IPS-20b (cell line): ENCODE measurements at regions not wholly inside any gene's neighbourhood (a gene's known extent, or its start where the extent isn't known, plus 50 kb on each side); places are given as distances from the start of the nearest gene placed in this dataset.

Experiments
- H3K27ac ChIP-seq: one replicate; pipeline ENCODE4 v1.5.1; 2013; ENCODE audit warnings: low read length
- H3K27me3 ChIP-seq: 2 replicates; pipeline ENCODE4 v1.6.1; 2013; ENCODE audit warnings: mild to moderate bottlenecking, low read length, inconsistent platforms; ENCODE audit not compliant: insufficient read depth
- H3K36me3 ChIP-seq: 2 replicates; pipeline ENCODE4 v1.6.1; 2013; ENCODE audit warnings: low read depth, mild to moderate bottlenecking, inconsistent platforms, low read length, moderate library complexity; ENCODE audit not compliant: insufficient read depth
- H3K4me1 ChIP-seq: 2 replicates; pipeline ENCODE4 v1.6.1; 2013; ENCODE audit warnings: mild to moderate bottlenecking, control low read depth, inconsistent platforms, low read length, moderate library complexity; ENCODE audit not compliant: insufficient read depth
- H3K4me3 ChIP-seq: 2 replicates; pipeline ENCODE4 v1.5.1; 2013; ENCODE audit warnings: mild to moderate bottlenecking, low read length, inconsistent platforms
- H3K9ac ChIP-seq: 2 replicates; pipeline ENCODE4 v1.6.1; 2013; ENCODE audit warnings: low read depth, mild to moderate bottlenecking, inconsistent platforms, low read length, moderate library complexity
- H3K9me3 ChIP-seq: 2 replicates; pipeline ENCODE4 v1.6.1; 2013; ENCODE audit warnings: mild to moderate bottlenecking, low read depth, low read length, inconsistent platforms; ENCODE audit not compliant: insufficient read depth

DNA sequence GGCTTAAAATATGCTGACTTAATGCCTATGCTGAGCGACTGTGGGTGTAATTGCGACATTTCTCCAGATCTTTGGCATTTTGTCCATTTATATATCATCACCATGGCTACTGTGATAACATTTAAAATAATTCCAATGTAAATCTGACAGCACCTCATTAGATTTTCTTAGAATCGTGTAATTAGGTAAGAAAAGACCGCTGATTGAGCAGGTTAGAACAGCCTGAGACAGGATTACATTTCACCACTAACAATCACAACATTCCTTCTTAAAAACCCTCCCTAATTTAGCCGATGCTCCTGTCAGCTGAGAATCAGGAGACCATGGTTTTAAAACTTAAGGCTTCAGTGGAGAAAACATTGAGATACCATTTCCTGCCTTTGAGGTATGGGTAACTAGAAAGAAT lies 455.3 kb upstream of the PDZRN3 start:
- H3K4me3 ChIP-seq = no peak overlapping the region
- H3K27me3 ChIP-seq = no peaks in the 10 kb centered on the region
- H3K36me3 ChIP-seq = no peaks in the 10 kb centered on the region
- no peaks in the 10 kb centered on the region for H3K9me3 ChIP-seq
- H3K27ac ChIP-seq = no peak overlapping the region
- peaks cover 5% of the 10 kb centered on the region; the same call in 1 of the 2 replicates for H3K4me1 ChIP-seq
- H3K9ac ChIP-seq = no peak overlapping the region

DNA sequence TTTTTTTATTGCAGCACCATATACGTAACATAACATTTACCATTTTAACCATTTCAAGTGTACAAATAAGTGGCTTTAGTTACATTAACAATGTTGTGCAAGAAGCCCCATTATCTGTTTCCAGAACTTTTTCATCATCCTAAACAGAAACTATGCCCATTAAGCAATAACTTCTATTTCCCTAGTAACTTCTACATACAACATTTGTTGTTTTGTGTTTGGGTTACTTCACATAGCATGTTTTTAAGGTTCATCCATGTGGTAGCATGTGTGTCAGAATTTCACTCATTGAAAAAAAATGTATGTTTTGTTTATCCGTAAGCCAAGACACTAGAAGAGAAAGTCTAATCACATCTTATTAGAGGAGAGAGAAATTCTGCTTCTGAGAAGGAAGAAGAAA lies 450.5 kb upstream of the PDZRN3 start:
- Histone ChIP-seq H3K9ac (no peak overlapping the region), H3K9me3 (no peaks in the 10 kb centered on the region), H3K4me3 (no peak overlapping the region), H3K27ac (no peak overlapping the region), H3K4me1 (no peaks in the 10 kb centered on the region), H3K27me3 (no peaks in the 10 kb centered on the region), H3K36me3 (no peaks in the 10 kb centered on the region)

DNA sequence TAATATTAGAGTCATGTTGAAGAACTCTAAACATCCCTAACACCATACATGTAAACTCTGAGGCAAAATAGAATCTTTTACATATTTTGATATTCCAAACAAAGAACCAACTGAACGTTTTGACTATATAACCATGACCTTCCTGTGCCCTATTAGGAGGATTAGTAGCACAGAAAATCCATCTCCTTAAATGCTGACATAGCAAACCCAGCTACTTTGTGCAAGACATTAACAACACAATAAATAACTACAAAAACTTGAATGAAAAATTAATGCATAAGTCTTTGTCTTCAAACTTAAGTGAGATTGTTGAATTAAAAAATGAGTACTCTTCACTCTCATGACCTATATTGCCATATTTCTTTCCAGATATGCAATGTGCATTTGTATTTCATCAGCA lies 450.0 kb upstream of the PDZRN3 start:
- Histone ChIP-seq H3K36me3 (no peaks in the 10 kb centered on the region), H3K9ac (no peak overlapping the region), H3K4me3 (no peak overlapping the region), H3K27ac (no peak overlapping the region), H3K4me1 (no peaks in the 10 kb centered on the region), H3K27me3 (no peaks in the 10 kb centered on the region), H3K9me3 (no peaks in the 10 kb centered on the region)

DNA sequence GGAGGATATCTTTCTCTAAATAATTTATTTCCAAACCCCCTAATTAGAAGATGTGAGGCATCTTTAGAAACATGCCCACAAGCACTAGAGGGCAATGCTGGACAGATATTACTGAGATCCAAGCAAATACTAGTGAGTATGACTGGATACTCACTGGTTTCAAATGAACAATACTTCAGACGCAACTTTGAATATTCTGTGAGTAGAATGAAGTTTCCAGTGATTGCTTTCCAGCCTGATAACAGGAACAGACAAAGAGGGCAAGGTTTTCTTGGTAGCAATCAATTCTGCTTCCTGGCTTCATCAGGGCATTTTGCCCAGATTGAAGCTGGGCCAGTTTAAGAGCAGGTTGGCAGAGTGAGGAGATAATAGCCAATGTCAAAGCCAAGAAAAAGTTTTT lies 442.6 kb upstream of the PDZRN3 start:
- Histone ChIP-seq H3K27me3 (no peaks in the 10 kb centered on the region), H3K4me1 (peaks cover 9% of the 10 kb centered on the region; the same call in 1 of the 2 replicates), H3K36me3 (no peaks in the 10 kb centered on the region), H3K4me3 (no peak overlapping the region), H3K27ac (no peak overlapping the region), H3K9me3 (no peaks in the 10 kb centered on the region), H3K9ac (no peak overlapping the region)

DNA sequence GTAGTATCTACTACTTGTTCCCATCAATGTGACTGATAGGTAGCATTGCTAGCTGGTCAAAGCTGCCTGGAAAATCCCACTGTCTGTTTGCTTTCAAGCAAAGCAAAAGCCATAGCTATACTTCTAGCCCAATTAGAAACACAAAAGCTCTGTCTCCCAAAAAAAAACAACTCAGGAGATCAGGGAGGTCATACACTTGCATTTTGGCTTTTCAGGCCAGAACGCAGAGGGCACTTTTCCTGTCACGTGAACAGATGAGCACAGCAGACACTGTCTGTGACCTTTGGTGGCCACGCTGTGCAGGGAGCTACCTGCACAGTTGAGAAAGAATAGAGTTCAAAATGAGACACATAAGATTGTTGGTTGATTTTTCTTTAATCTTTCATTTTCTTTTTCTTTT lies 441.7 kb upstream of the PDZRN3 start:
- Histone ChIP-seq H3K27me3 (no peaks in the 10 kb centered on the region), H3K4me3 (no peak overlapping the region), H3K36me3 (no peaks in the 10 kb centered on the region), H3K4me1 (peaks cover 9% of the 10 kb centered on the region; the same call in 1 of the 2 replicates), H3K27ac (no peak overlapping the region), H3K9me3 (no peaks in the 10 kb centered on the region), H3K9ac (no peak overlapping the region)

DNA sequence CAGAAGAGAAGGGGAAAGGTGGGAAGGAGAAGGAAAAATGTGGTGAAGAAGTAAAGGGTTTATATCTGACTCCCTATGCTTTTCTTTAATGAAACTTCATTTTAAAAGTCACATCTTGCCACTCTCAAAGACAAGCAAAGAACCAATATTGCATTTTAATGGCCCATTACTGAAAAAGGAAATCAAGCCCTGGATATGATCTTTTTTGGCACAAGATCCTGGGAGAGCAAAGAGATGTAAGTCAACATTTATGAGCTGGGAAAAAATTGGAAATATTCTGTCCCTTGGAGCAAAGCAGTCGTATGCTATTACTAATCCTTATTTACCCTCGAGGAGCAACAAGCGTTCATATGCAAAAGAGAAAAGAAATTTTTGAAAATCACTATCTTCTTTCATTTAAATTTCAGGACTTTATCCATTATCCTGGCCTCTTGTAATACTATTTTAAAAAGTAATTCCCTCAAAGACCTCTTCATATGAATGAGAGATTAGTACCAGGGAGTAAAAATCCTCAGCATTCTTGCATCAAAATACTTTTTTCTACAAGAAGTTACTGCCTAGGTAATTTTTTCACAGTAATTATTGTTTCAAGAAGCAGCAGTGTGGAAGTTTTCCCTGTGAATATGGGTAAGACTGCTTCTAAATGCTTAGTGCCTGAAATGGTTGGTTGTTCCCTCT lies 435.3 kb upstream of the PDZRN3 start:
- Histone ChIP-seq H3K4me3 (no peak overlapping the region), H3K4me1 (peaks cover 28% of the 10 kb centered on the region; the same call in 1 of the 2 replicates), H3K9me3 (no peaks in the 10 kb centered on the region), H3K27ac (no peak overlapping the region), H3K27me3 (no peaks in the 10 kb centered on the region), H3K9ac (no peak overlapping the region), H3K36me3 (no peaks in the 10 kb centered on the region)

DNA sequence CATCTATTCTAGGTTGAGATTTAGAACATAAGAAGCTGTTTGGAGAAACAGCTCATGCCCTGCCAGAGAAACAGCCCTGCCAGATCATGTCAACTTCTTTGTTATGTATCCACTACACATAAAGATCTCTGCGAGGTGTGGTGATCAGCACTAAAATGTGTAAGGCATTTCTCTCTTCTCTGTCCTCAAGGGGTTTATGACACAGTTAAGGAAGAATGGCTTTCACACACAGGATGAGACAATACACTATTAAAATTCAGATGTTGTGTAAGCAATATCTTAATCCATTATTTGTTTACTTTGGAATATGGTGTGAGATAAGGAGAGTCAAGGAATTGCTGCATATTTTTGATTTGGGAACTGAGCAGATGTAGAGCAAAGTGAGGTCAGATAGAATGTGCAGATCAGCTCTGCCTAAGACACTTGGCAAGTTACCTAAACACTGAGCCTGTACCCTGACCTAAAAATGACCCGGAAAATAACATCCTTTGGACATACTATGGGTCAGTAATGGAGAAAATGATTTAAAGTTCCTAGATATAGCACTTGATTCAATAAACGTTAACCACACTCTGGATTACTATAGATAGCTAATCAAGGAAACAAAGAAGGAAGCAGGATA lies 434.7 kb upstream of the PDZRN3 start:
- no peak overlapping the region for H3K9ac ChIP-seq
- H3K36me3 ChIP-seq = no peaks in the 10 kb centered on the region
- no peaks in the 10 kb centered on the region for H3K27me3 ChIP-seq
- H3K4me3 ChIP-seq = no peak overlapping the region
- H3K9me3 ChIP-seq = no peaks in the 10 kb centered on the region
- H3K27ac ChIP-seq = no peak overlapping the region
- peaks cover 28% of the 10 kb centered on the region; the same call in 1 of the 2 replicates for H3K4me1 ChIP-seq

DNA sequence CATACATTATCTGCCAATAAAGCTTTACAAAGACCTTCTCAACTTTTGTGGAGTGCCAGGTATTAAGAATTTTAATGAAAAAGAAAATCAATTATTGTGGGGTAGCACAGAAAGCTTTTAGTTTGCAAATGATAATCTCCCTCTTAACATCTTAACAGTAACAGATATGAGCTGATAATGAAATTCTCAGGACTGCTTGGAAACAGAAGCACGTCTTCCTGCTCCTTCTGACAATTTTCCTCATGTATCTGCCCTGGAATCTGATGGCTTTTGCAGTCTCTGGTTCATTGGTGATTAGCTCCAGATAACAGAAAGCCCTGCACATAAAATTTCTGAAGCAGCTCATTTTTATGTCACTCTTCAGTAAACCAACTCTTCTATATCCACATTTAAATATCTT lies 432.4 kb upstream of the PDZRN3 start:
- Histone ChIP-seq H3K9me3 (no peaks in the 10 kb centered on the region), H3K36me3 (no peaks in the 10 kb centered on the region), H3K27me3 (no peaks in the 10 kb centered on the region), H3K4me3 (no peak overlapping the region), H3K4me1 (peaks cover 28% of the 10 kb centered on the region; the same call in 1 of the 2 replicates), H3K9ac (no peak overlapping the region), H3K27ac (no peak overlapping the region)

DNA sequence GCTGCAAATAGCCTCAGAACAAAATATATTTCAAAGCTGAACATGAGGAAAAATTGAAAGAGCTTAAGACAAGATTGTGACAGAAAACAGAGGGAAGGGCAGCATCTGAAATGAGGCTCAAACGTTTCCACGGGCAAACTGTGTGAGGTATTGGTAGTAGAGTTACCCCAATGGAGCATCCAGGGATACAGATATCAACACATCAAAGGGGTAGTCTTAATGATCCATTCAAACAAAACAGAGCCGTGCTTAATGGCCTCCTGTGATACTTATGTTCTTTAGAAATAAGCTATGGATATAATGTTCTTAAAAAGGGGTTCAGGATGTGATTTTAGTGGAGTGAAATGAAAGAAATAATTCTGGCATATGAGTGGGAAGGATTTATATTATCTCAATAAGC lies 430.3 kb upstream of the PDZRN3 start:
- no peak overlapping the region for H3K4me3 ChIP-seq
- H3K27ac ChIP-seq = no peak overlapping the region
- peaks cover 21% of the 10 kb centered on the region; the same call in 1 of the 2 replicates for H3K4me1 ChIP-seq
- H3K27me3 ChIP-seq = no peaks in the 10 kb centered on the region
- no peak overlapping the region for H3K9ac ChIP-seq
- H3K36me3 ChIP-seq = no peaks in the 10 kb centered on the region
- H3K9me3 ChIP-seq = no peaks in the 10 kb centered on the region

DNA sequence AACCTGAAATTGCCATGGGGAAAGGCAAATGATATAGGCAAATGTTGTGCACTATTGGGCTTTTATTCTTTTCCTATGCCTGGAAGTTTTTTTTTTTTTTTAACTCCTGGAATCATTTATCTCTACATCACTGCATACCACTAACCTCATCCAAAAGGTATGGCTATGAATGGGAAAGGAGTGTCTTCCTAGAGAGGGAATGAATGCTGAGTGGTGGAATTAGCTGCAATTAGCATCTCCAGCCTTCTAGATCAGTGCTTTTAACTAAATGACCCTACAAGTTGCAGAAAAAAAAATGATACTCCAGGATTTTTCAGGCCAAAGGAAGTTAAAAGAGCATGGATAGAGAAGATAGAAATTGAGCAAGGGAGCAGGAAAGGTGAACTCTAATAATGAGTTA lies 429.8 kb upstream of the PDZRN3 start:
- Histone ChIP-seq H3K4me1 (peaks cover 16% of the 10 kb centered on the region; the same call in 1 of the 2 replicates), H3K9ac (no peak overlapping the region), H3K4me3 (no peak overlapping the region), H3K27me3 (no peaks in the 10 kb centered on the region), H3K9me3 (no peaks in the 10 kb centered on the region), H3K27ac (no peak overlapping the region), H3K36me3 (no peaks in the 10 kb centered on the region)

DNA sequence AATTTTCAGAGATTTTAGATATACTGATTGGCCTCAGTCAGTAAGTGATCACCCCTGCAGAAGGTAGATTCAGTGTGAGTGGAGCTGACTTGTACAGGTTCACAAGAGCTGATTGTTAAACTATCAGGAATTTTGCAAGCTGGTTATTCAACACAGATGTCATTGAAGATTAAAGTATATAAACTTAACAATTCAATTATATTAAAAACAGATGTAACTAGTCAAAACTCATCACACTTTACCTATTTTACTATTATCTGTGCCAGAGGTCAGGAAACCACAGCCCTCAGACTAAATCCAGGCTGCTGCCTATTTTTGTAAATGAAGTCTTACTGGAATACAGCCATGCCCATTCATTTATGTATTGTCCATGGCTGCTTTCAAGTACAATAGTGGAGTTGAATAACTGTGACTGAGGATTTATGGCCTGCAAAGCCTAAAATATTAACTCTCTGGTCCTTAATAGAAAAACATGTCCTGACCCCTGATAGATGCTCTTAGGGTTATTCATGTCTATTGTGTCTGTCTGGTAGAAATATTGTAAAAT lies 429.3 kb upstream of the PDZRN3 start:
- Histone ChIP-seq H3K36me3 (no peaks in the 10 kb centered on the region), H3K4me3 (no peak overlapping the region), H3K4me1 (peaks cover 13% of the 10 kb centered on the region; the same call in 1 of the 2 replicates), H3K9me3 (no peaks in the 10 kb centered on the region), H3K27me3 (no peaks in the 10 kb centered on the region), H3K9ac (no peak overlapping the region), H3K27ac (no peak overlapping the region)

DNA sequence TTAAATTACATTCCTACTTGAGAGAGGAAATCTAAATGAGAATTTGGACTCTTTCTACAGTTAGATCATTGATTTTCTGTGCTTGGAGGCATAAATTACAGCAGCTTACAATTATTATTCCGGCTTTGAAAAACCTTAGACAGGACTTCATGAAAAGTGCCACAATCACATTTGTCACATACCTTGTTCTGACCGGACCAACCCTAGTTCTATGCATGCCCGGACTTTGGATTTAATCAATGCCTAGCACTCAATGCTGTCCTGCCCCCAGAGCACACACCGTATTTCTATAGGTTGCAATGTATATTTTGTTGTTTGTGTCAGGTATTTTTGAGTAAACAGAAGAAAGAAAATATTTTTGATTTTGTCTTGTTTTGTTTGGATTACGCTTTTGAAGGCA lies 424.7 kb upstream of the PDZRN3 start:
- no peaks in the 10 kb centered on the region for H3K9me3 ChIP-seq
- no peak overlapping the region for H3K9ac ChIP-seq
- H3K4me1 ChIP-seq = no peaks in the 10 kb centered on the region
- no peak overlapping the region for H3K4me3 ChIP-seq
- H3K36me3 ChIP-seq = no peaks in the 10 kb centered on the region
- no peaks in the 10 kb centered on the region for H3K27me3 ChIP-seq
- H3K27ac ChIP-seq = no peak overlapping the region
